ENCODE measurements at regions not wholly inside any gene's neighbourhood (a gene's known extent, or its start where the extent isn't known, plus 50 kb on each side); places are given as distances from the start of the nearest gene placed in this dataset.

DNA sequence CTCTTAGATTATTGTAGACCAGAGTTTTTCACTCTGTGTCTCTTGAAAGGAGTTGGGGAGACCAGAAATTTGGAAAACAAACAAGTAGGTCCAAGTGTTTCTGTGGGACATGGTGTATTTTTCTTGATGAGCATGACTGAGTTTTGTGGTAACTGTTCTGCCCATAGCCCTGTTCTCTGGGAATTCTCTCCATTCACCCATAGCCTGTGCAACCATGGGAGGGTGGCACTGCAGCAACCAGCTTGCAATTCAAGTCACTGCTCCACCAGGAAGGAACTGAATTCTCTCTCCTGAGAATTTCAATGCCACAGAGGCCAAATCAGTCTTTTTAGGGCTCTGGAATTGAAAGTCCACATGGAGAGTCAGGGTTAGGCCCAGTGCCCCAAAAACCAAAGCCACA, 475.3 kb upstream of the TRPC7 start:
- Histone ChIP-seq H3K36me3 (no peaks in the 10 kb centered on the region), H3K27ac (no peak overlapping the region), H3K4me3 (no peak overlapping the region), H3K9me3 (no peaks in the 10 kb centered on the region), H3K4me1 (replicated peaks) (no peaks in the 10 kb centered on the region), H3K27me3 (replicated peaks; ENCODE audit: insufficient read depth) (no peaks in the 10 kb centered on the region)
- intact Hi-C loops (cut with DNase I): no loop called here
- no peak for DNase-seq (ENCODE audit: low spot score)
- no peak for TF ChIP-seq POLR2A (IDR thresholded peaks at IDR 0.05)
- TF ChIP-seq, protein P1, sequence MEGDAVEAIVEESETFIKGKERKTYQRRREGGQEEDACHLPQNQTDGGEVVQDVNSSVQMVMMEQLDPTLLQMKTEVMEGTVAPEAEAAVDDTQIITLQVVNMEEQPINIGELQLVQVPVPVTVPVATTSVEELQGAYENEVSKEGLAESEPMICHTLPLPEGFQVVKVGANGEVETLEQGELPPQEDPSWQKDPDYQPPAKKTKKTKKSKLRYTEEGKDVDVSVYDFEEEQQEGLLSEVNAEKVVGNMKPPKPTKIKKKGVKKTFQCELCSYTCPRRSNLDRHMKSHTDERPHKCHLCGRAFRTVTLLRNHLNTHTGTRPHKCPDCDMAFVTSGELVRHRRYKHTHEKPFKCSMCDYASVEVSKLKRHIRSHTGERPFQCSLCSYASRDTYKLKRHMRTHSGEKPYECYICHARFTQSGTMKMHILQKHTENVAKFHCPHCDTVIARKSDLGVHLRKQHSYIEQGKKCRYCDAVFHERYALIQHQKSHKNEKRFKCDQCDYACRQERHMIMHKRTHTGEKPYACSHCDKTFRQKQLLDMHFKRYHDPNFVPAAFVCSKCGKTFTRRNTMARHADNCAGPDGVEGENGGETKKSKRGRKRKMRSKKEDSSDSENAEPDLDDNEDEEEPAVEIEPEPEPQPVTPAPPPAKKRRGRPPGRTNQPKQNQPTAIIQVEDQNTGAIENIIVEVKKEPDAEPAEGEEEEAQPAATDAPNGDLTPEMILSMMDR (IDR thresholded peaks at IDR 0.05): no peak

DNA sequence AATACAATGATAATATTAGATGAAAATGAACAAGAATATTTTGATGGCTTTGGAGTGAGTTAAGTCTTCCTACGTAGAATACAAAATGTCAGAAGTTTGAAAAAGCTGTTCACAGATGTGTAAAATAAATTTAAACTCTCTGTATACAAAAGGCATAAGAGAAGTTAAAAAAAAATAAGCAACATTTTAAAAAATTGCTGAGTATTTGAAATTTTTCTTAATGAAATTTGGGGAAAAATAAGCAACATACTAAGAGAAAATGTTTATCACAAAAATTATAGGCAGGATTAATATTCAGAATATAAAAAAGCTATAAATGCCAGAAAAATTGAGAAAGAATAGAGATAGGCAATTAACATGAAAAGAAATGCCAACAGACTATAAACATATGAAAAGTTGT, 470.7 kb upstream of the TRPC7 start:
- Histone ChIP-seq H3K4me1 (replicated peaks) (no peaks in the 10 kb centered on the region), H3K9me3 (no peaks in the 10 kb centered on the region), H3K27me3 (replicated peaks; ENCODE audit: insufficient read depth) (no peaks in the 10 kb centered on the region), H3K36me3 (no peaks in the 10 kb centered on the region), H3K27ac (no peak overlapping the region), H3K4me3 (no peak overlapping the region)
- 83% methylated on average over 1 of the region's 1 CpG for WGBS
- TF ChIP-seq POLR2A (IDR thresholded peaks at IDR 0.05): no peak
- TF ChIP-seq, protein P1 (IDR thresholded peaks at IDR 0.05): no peak
- no peak for TF ChIP-seq POLR2AphosphoS5 (IDR thresholded peaks at IDR 0.05)
- intact Hi-C loops (cut with DNase I): no loop called here
- no peak for DNase-seq (ENCODE audit: low spot score)

DNA sequence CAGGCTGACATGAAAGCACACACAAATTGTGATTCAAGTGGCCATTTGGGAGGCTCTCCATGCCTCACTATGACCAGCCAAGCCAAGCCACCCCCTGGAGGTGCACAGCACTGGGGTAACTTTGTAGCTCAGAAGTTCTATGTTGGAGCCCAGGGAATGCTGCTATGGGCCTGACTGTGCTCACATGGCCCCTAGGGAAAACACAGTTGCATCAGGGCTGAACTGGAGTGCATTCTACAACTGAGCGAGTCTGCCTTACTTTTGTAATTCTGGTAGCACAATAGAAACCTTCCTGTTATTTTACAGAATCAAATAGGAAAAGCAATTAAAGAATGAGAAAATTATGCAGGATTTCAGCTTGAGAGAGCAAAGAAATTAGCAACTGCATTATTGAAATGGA, 455.5 kb upstream of the TRPC7 start:
- Histone ChIP-seq H3K27me3 (replicated peaks; ENCODE audit: insufficient read depth) (no peaks in the 10 kb centered on the region), H3K9me3 (no peaks in the 10 kb centered on the region), H3K36me3 (no peaks in the 10 kb centered on the region), H3K27ac (no peak overlapping the region), H3K4me1 (replicated peaks) (no peaks in the 10 kb centered on the region), H3K4me3 (no peak overlapping the region)
- no peak for DNase-seq (ENCODE audit: low spot score)
- intact Hi-C loops (cut with DNase I): no loop called here
- TF ChIP-seq POLR2AphosphoS5 (IDR thresholded peaks at IDR 0.05): no peak
- TF ChIP-seq POLR2A (IDR thresholded peaks at IDR 0.05): no peak
- TF ChIP-seq, protein P1 (IDR thresholded peaks at IDR 0.05): no peak
- WGBS: 100% methylated on average over 1 of the region's 1 CpG

DNA sequence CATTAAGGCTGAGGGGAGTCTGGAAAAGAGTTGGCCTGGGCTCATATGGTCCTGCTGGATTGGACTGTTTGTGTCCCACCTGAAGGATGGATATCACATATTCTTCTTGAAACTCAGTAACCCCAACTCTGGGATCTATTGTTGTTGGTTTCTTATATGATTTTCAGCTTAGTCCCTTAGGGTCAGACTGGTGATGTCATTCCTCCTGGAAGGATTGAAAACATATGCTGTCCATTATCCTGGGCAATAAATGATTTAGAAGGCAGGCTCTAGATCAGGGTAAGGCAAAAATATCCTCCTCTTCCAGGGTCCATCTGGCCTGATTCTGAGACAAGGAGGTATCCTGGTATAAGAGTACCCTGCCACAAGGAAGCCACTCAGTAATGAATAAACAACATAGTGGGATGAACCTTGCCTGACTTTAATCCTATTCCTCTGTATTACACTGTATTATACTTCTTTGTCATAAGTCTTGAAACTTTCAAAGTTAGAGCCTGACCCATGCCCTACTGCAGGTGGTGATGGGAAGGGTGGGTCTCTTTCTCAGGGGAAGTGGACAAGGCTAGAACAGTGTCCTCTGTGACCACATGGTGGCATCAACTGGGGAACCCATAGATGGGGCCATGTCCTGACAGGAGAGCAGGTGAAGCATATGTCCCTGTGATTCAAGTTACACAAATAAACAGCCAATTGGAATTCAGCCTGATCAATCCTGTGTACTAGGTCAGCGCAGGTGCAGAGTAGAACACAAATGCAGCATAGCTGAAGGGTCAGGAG, 454.4 kb upstream of the TRPC7 start:
- Histone ChIP-seq H3K27me3 (replicated peaks; ENCODE audit: insufficient read depth) (no peaks in the 10 kb centered on the region), H3K4me1 (replicated peaks) (no peaks in the 10 kb centered on the region), H3K9me3 (no peaks in the 10 kb centered on the region), H3K27ac (no peak overlapping the region), H3K4me3 (no peak overlapping the region), H3K36me3 (no peaks in the 10 kb centered on the region)
- intact Hi-C loops (cut with DNase I): no loop called here
- no peak for DNase-seq (ENCODE audit: low spot score)
- TF ChIP-seq, protein P1 (IDR thresholded peaks at IDR 0.05): no peak
- TF ChIP-seq POLR2A (IDR thresholded peaks at IDR 0.05) (no peak), POLR2AphosphoS5 (IDR thresholded peaks at IDR 0.05) (no peak)
- WGBS: 95% methylated on average over 1 of the region's 1 CpG

DNA sequence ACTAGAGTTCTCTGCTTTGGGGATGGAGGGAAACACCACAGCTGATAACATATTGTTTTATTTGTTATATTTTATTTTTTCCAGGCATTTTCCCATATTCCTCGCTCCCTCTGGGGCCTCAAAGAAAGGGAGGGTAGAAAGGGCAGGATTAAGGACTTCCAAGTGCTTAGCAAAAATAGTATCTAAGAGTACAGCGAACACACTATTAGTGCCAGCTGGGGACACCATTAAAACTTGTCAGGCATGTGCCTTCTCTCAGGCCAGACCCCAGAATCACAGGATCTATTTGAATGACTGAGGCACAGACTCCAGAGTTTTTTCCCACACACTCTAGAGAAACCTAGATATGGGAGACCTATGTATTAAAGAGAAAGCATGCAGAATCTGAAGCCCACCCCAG, 451.0 kb upstream of the TRPC7 start:
- no peaks in the 10 kb centered on the region for H3K27me3 ChIP-seq (replicated peaks; ENCODE audit: insufficient read depth)
- no peak overlapping the region for H3K4me3 ChIP-seq
- no peak for DNase-seq (ENCODE audit: low spot score)
- H3K4me1 ChIP-seq (replicated peaks): no peaks in the 10 kb centered on the region
- no peaks in the 10 kb centered on the region for H3K36me3 ChIP-seq
- TF ChIP-seq, protein P1 (IDR thresholded peaks at IDR 0.05): no peak
- TF ChIP-seq POLR2AphosphoS5 (IDR thresholded peaks at IDR 0.05) (no peak), POLR2A (IDR thresholded peaks at IDR 0.05) (no peak)
- H3K27ac ChIP-seq: no peak overlapping the region
- no peaks in the 10 kb centered on the region for H3K9me3 ChIP-seq
- intact Hi-C loops (cut with DNase I): no loop called here
- 94% methylated on average over 2 of the region's 2 CpGs for WGBS

Data from prostate gland (tissue), 2 donors.